Activated CD8-positive, alpha-beta memory T cell treated with anti-CD3 and anti-CD28 coated beads for 4 hours (primary cell): ENCODE measurements at regions not wholly inside any gene's neighbourhood (a gene's known extent, or its start where the extent isn't known, plus 50 kb on each side); places are given as distances from the start of the nearest gene placed in this dataset.
"Not testable (repeated sequence)": the region's sequence is repeated elsewhere in the genome, so short reads cannot be mapped to it uniquely, and the experiment has no call there.

ENCODE experiments used
- DNase-seq, 2 donors: peaks; one replicate each; pipeline ENCODE4 v3.0.0-alpha.2; 2020; ENCODE audit warnings: low read depth in 2 of 2

DNA sequence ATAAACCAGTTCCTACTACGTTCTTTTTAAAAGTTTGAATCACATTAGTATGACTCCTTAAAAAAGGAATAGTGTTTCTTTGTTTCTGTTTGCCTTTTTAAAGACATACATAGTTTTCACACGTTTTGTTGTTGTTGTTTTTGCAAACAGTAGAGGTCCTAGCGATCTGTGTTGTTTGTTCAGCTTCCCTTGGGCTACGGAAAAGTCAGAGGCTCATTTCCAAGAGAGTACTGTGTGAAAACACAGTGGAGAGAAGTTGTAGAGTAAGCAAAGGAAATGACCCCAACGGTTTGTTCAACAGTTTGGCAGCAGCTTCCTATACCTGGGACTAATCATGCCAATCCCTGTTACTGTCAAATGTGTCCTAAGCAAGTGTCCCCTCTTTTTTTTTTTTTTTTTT, 87.1 kb upstream of the STEAP1 start:
- no peak for DNase-seq

DNA sequence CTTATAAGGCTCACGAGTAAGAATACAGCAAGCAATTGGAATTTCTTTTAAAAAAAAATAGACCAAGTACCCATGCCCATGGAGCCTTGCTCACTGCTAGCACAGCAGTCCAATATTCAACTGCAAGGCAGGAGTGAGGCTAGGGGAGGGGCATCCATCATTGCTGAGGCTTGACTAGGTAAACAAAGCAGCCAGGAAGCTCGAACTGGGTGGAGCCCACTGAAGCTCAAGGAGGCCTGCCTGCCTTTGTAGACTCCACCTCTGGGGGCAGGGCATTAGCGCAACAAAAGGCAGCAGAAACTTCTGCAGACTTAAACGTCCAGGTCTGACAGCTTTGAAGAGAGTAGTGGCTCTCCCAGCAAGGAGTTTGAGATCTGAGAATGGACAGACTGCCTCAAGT, 84.0 kb upstream of the STEAP1 start:
- not testable (repeated sequence) for DNase-seq

DNA sequence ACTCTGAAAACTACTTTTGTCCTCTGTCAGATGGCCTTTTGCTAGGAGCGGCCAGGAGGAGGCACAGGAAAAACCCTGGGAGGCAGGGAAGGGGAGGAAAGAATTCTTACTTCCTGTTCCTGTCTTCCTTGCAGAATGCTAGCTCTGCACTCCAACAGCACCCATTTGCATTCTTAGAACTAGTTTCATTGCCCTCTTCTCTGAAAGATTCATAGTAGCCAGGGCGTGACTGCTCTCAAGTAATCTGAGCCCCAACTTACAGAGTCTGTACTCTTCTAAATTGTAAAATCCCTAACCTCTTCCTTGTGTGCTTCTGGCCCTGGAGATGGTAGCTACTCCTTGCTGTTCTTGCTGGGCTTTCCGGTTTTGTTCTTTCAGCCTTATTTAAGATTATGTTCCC, 75.3 kb upstream of the STEAP1 start:
- DNase-seq, result no peak

DNA sequence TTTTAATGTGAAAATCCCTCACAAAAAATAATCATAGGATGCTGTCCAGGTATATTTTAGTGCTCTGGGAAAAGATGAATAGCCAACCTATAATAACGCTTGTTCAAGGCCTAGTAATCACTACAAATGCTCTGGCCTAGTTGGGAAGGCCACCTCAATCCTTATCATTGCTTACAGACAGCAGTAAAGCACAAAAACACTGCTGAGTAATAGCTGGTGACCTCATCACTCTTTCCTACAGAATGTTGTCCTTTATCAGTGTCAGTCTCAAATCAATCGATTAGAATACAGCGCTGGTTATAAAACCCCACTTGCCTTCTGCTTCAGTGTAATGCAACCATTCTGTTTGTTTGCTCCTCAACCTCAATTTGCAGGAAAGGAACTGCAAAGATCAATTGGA, 72.6 kb upstream of the STEAP1 start:
- no peak for DNase-seq

DNA sequence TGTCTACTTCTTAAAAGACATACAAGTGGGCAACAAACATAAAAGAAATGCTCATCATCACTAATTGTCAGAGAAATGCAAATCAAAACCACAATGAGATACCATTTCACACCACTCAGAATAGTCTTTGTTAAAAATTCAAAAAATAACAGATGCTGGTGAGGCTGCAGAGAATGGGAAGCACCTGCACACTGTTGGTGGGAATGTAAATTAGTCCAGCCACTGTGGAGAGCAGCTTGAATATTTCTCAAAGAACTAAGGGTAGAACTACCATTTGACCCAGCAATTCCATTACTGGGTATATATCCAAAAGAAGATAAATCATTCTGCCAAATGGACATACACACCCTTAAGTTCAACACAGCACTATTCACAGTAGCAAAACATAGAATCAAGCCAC, 61.8 kb upstream of the STEAP1 start:
- DNase-seq, result no peak

DNA sequence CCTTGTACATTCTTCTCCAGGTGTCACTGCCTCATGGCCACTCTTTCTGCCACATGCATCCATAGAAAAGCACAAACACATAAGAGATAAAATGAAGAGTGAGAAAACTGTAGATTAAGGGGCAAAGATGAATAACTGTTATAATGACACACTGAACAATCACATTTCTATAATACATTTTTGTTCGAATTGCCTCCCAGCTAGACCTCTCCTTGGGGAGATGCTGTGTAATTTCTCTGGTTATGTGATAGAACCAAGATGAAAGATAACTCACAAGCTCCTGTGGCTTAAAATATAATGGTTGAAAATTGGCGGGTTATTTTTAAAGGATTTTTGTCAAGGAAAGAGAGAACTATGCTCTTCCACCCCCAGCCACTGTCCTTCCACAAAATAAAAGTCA, 60.2 kb upstream of the STEAP1 start:
- no peak for DNase-seq
